Right lobe of liver (tissue), 6 donors: ENCODE measurements at regions not wholly inside any gene's neighbourhood (a gene's known extent, or its start where the extent isn't known, plus 50 kb on each side); places are given as distances from the start of the nearest gene placed in this dataset.

Experiments used
- ATAC-seq, 4 donors: fragments of 200-7000 bp; cut with Tn5 transposase; one replicate each; pipeline ENCODE4 v1.9.1; 2020; ENCODE audit warnings: mild to moderate bottlenecking in 4 of 4, moderate library complexity in 4 of 4
- DNase-seq, 3 donors: peaks; one replicate each; pipeline ENCODE4 v3.0.0-alpha.2; 2020
- H3K27ac ChIP-seq, 3 donors: fragments of 200-600 bp; one replicate each; pipeline ENCODE4 v1.8.0; 2022
- H3K27me3 ChIP-seq, 2 donors: fragments of 200-600 bp; one replicate each; pipeline ENCODE4 v1.8.0; 2022
- H3K36me3 ChIP-seq, 4 donors: fragments of 200-600 bp; sonication (generic) in 1 of 4; one replicate each; pipeline versions ENCODE4 v1.5.1 to v1.8.0; 2017 to 2022; ENCODE audit warnings: control low read depth in 1 of 4
- H3K4me1 ChIP-seq, 4 donors: fragments of 200-600 bp; sonication (generic) in 1 of 4; one replicate each; pipeline versions ENCODE4 v1.5.1 to v1.8.0; 2017 to 2022; ENCODE audit warnings: control low read depth in 1 of 4
- H3K4me3 ChIP-seq, 3 donors: fragments of 200-600 bp; one replicate each; pipeline ENCODE4 v1.8.0; 2022
- H3K9me3 ChIP-seq, 4 donors: fragments of 200-600 bp; sonication (generic) in 1 of 4; one replicate each; pipeline versions ENCODE4 v1.5.1 to v1.8.0; 2017 to 2022; ENCODE audit warnings: control low read depth in 1 of 4
- POLR2A ChIP-seq: fragments of 450-650 bp; IDR thresholded peaks from one replicate; pipeline ENCODE4 v1.6.1; 2017; ENCODE audit warnings: antibody characterized with exemption, mild to moderate bottlenecking
- WGBS: methylation state at CpG from one replicate; pipeline ENCODE4 v1.1.6; 2018; ENCODE audit warnings: low coverage, low lambda C conversion rate; ENCODE audit not compliant: insufficient coverage; ENCODE audit errors: missing lambda C conversion rate; 5-methylcytosine and 5-hydroxymethylcytosine counted together
- intact Hi-C, 2 donors: fragments of 100-400 bp; cut with DNase I; formaldehyde crosslinking; loops; one replicate each; pipeline versions ENCODE4 v1.11.2 to v1.14.1; 2022
- TF ChIP-seq, protein P1 (sequence below), 4 donors: fragments of 200-600 bp in 3 of 4; fragments of 450-650 bp in 1 of 4; IDR thresholded peaks; one replicate each; pipeline versions ENCODE4 v1.5.1 to v1.8.0; 2016 to 2022; ENCODE audit warnings: antibody characterized with exemption in 4 of 4, mild to moderate bottlenecking in 2 of 4
- donor health status: DM: no; HTN: yes; CAD: no.
- donor health status: DM: no; HTN: no; CAD: no.
- donor health status: DM: no; HTN: no; CAD: no.
- donor health status: DM: no; HTN: yes; CAD: no.
- donor health status: DM: no; HTN: yes; CAD: no.

DNA sequence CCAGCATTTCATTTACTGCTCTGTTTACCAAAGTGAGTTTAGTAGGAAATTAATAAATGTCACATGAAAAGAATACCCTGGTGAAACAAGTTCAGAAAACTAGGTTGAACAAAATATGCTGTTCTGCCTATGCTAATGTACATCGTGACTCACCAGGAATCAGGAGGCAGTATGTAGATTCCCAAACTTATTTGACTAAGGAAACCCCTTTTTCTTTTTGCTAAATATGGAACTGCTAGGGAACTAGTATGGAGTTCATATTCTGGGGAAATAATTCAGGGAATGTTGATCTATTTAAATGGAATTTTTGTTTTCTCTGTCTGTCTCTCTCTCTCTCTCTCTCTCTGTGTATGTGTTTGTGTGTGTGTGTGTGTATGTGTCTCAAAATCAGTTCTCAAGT lies 49.9 kb upstream of the EXOC4 start:
- no peaks in the 10 kb centered on the region for H3K36me3 ChIP-seq
- H3K4me3 ChIP-seq, result no peak overlapping the region
- intact Hi-C loops, result no loop called here
- H3K27ac ChIP-seq, result no peak overlapping the region
- WGBS, result 81% methylated on average over 1 of the region's 1 CpG
- H3K9me3 ChIP-seq, result no peaks in the 10 kb centered on the region
- DNase-seq (no peak), ATAC-seq (no peak)
- TF ChIP-seq, protein P1, sequence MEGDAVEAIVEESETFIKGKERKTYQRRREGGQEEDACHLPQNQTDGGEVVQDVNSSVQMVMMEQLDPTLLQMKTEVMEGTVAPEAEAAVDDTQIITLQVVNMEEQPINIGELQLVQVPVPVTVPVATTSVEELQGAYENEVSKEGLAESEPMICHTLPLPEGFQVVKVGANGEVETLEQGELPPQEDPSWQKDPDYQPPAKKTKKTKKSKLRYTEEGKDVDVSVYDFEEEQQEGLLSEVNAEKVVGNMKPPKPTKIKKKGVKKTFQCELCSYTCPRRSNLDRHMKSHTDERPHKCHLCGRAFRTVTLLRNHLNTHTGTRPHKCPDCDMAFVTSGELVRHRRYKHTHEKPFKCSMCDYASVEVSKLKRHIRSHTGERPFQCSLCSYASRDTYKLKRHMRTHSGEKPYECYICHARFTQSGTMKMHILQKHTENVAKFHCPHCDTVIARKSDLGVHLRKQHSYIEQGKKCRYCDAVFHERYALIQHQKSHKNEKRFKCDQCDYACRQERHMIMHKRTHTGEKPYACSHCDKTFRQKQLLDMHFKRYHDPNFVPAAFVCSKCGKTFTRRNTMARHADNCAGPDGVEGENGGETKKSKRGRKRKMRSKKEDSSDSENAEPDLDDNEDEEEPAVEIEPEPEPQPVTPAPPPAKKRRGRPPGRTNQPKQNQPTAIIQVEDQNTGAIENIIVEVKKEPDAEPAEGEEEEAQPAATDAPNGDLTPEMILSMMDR (IDR thresholded peaks at IDR 0.05), result no peak
- no peak for TF ChIP-seq POLR2A
- no peaks in the 10 kb centered on the region for H3K27me3 ChIP-seq
- no peaks in the 10 kb centered on the region for H3K4me1 ChIP-seq
